ENCODE measurements at regions not wholly inside any gene's neighbourhood (a gene's known extent, or its start where the extent isn't known, plus 50 kb on each side); places are given as distances from the start of the nearest gene placed in this dataset.

DNA sequence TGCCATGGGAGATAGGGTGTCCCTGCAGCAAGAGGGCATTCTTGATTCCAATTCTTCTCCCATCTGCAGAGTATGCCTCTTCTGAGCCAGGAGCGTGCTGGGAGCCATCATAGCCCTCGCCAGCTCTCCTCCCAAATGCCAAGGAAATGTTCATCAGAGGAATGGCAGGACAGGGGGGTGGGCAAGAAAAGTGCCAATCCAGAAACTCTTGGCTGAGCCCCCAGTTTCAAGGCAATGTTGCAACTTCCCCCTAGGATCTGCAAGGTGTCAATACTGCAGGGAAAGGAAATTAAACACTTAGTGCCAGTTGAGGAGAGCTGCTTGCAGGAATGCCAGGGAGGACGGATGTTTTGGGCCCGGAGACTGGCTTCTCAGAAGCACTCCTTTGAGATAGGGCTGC lies 94.8 kb upstream of the PRDM11 start:
- no peak for DNase-seq
- TF ChIP-seq, protein P1, sequence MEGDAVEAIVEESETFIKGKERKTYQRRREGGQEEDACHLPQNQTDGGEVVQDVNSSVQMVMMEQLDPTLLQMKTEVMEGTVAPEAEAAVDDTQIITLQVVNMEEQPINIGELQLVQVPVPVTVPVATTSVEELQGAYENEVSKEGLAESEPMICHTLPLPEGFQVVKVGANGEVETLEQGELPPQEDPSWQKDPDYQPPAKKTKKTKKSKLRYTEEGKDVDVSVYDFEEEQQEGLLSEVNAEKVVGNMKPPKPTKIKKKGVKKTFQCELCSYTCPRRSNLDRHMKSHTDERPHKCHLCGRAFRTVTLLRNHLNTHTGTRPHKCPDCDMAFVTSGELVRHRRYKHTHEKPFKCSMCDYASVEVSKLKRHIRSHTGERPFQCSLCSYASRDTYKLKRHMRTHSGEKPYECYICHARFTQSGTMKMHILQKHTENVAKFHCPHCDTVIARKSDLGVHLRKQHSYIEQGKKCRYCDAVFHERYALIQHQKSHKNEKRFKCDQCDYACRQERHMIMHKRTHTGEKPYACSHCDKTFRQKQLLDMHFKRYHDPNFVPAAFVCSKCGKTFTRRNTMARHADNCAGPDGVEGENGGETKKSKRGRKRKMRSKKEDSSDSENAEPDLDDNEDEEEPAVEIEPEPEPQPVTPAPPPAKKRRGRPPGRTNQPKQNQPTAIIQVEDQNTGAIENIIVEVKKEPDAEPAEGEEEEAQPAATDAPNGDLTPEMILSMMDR (IDR thresholded peaks at IDR 0.05) = no peak
- Histone ChIP-seq H3K36me3 (no peaks in the 10 kb centered on the region), H3K27ac (no peak overlapping the region), H3K4me3 (no peak overlapping the region), H3K9ac (ENCODE audit: low read depth in 2 of 2, low read length in 2 of 2) (no peak overlapping the region), H3K4me1 (no peaks in the 10 kb centered on the region), H3K9me3 (no peaks in the 10 kb centered on the region), H3K27me3 (no peaks in the 10 kb centered on the region)
- intact Hi-C loops (cut with DNase I) = no loop called here

DNA sequence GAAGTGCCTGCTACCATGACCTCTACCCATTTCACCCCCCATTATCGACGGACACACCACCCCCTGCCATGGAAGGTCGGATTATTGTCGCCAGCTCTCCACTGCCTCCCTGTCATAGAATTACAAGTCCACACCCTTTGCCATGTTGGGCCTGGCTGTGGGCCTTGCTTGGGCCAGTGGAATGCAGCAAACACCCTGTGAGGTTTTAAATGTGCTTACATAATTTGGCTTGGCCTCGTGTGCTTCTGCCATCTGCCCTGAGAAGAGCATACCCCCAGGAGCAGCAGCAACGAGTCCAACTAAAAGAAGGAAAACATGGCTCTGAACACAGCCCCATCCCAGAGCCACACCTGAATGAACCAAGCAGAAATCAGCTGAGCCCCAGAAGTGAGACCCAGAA lies 94.1 kb upstream of the PRDM11 start:
- Histone ChIP-seq H3K27ac (no peak overlapping the region), H3K9ac (ENCODE audit: low read depth in 2 of 2, low read length in 2 of 2) (no peak overlapping the region), H3K4me3 (no peak overlapping the region), H3K36me3 (no peaks in the 10 kb centered on the region), H3K4me1 (no peaks in the 10 kb centered on the region), H3K9me3 (no peaks in the 10 kb centered on the region), H3K27me3 (no peaks in the 10 kb centered on the region)
- intact Hi-C loops (cut with DNase I) = no loop called here
- DNase-seq = no peak
- TF ChIP-seq, protein P1 (IDR thresholded peaks at IDR 0.05) = no peak

DNA sequence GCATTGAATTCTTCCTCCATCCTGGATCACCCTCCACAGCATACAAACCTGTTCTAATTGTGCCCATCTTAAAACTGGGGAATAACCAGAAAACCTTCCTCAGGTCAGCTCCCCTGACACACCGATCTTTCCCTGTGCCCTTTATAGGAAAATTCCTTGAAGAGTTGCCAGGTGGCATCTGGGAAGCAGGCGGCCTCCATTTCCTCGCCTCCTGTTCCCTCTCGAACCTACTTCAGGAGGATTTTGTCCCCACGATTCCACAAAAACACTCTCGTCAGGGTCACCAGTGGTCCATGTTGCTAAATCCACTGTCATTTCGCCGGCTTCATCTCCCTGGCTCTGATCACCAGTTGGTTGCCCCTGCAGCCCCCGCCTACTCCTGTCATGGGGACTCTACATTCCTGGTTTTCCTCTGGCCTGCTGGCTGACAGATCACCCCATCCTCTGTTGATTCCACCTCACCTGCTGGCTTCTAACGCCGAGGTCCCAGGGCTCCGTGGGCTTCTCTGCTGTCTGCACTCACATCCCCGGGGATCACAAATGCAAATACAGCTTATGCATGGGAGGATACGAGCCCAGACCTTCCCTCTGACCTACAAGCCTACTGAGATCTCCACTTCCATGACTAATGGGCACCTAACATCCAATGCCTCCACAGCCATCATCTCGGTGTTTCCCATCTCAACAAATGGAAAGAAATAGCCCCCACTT lies 92.5 kb upstream of the PRDM11 start:
- no peak overlapping the region for H3K4me3 ChIP-seq
- H3K4me1 ChIP-seq = no peaks in the 10 kb centered on the region
- no peaks in the 10 kb centered on the region for H3K9me3 ChIP-seq
- intact Hi-C loops (cut with DNase I) = no loop called here
- H3K9ac ChIP-seq (ENCODE audit: low read depth in 2 of 2, low read length in 2 of 2) = no peak overlapping the region
- H3K27ac ChIP-seq = no peak overlapping the region
- TF ChIP-seq, protein P1 (IDR thresholded peaks at IDR 0.05) = no peak
- H3K27me3 ChIP-seq = no peaks in the 10 kb centered on the region
- DNase-seq = no peak
- no peaks in the 10 kb centered on the region for H3K36me3 ChIP-seq

DNA sequence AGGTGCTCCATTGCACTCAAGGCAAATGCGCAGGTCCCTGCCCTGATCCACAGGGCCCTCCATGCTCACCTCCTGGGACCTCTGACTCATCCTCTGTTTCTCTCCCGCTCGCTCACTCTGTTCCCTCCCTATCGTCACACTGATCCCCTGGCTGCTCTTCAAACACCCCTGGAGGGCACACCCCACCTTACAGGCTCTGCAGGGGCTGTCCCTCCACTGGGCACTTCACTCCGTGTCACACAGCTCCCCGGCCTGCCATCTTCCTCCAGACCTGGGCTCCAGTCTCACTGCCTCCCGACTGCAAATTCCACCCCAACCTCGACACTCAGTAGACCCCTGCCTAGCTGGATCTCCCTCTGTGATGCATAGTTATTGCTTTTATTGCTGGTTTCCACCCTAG lies 91.5 kb upstream of the PRDM11 start:
- Histone ChIP-seq H3K27ac (no peak overlapping the region), H3K36me3 (no peaks in the 10 kb centered on the region), H3K9me3 (no peaks in the 10 kb centered on the region), H3K9ac (ENCODE audit: low read depth in 2 of 2, low read length in 2 of 2) (no peak overlapping the region), H3K4me1 (no peaks in the 10 kb centered on the region), H3K27me3 (no peaks in the 10 kb centered on the region), H3K4me3 (no peak overlapping the region)
- intact Hi-C loops (cut with DNase I) = no loop called here
- DNase-seq = no peak
- TF ChIP-seq, protein P1 (IDR thresholded peaks at IDR 0.05) = no peak

DNA sequence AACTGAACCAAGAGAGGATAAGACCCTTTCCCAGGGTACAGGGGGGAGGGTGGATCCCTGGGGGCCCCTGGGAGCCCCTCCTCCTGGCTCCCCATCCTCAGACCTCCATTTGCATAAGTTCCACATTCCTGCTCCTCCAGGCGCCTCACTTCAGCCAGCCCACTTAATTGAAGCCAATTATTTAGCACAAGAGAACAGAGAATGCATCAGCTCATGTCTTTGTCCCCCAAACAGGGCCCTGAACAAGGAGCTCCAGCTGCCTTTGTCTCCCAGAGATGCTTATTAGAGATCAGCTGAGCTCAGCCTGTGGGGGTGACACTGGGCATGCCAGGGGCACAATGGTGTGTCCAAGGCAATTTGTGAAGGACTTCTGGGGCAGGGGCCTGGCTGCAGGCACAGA lies 89.9 kb upstream of the PRDM11 start:
- Histone ChIP-seq H3K4me3 (no peak overlapping the region), H3K9ac (ENCODE audit: low read depth in 2 of 2, low read length in 2 of 2) (no peak overlapping the region), H3K27ac (no peak overlapping the region), H3K4me1 (no peaks in the 10 kb centered on the region), H3K9me3 (no peaks in the 10 kb centered on the region), H3K27me3 (no peaks in the 10 kb centered on the region), H3K36me3 (no peaks in the 10 kb centered on the region)
- no peak for DNase-seq
- intact Hi-C loops (cut with DNase I) = no loop called here
- TF ChIP-seq, protein P1 (IDR thresholded peaks at IDR 0.05) = no peak
